Stomach (tissue), 8 donors: ENCODE measurements at regions not wholly inside any gene's neighbourhood (a gene's known extent, or its start where the extent isn't known, plus 50 kb on each side); places are given as distances from the start of the nearest gene placed in this dataset.
A peak's percentile ranks its signal among the peaks of the same experiment; 100 is the strongest.

Source experiments
- DNase-seq, 2 donors: peaks; one replicate each; pipeline versions ENCODE4 v3.0.0 to v3.0.0-alpha.2; 2013 to 2019
- H3K27ac ChIP-seq, 5 donors: fragments of 200-600 bp in 4 of 5; sonication (generic) in 4 of 5; one replicate each; pipeline ENCODE4 v1.5.1; 2013 to 2019; ENCODE audit warnings: mild to moderate bottlenecking in 1 of 5, moderate library complexity in 1 of 5
- H3K27me3 ChIP-seq, 3 donors: fragments of 200-600 bp; sonication (generic); one replicate each; pipeline ENCODE4 v1.5.1; 2017 to 2019; ENCODE audit warnings: mixed run types in 1 of 3
- H3K36me3 ChIP-seq, 4 donors: fragments of 200-600 bp; sonication (generic); 1 replicate in 3 of 4; 2 replicates in 1 of 4; pipeline ENCODE4 v1.5.1; 2016 to 2019
- H3K4me1 ChIP-seq, 4 donors: fragments of 200-600 bp; sonication (generic); one replicate each; pipeline ENCODE4 v1.5.1; 2016 to 2019
- H3K4me3 ChIP-seq, 4 donors: fragments of 200-600 bp; sonication (generic) in 3 of 4; one replicate each; pipeline ENCODE4 v1.5.1; 2016 to 2019; ENCODE audit warnings: mild to moderate bottlenecking in 1 of 4
- H3K9me3 ChIP-seq, 4 donors: fragments of 200-600 bp; sonication (generic); one replicate each; pipeline ENCODE4 v1.5.1; 2016 to 2019
- CTCF ChIP-seq, 7 experiments: fragments of 450-650 bp in 4 of 7; fragments of 200-600 bp in 3 of 7; sonication (generic) in 3 of 7; IDR thresholded peaks; one replicate each; pipeline ENCODE4 v1.5.1; 2016 to 2019; ENCODE audit warnings: antibody characterized with exemption in 7 of 7, control low read depth in 2 of 7, mild to moderate bottlenecking in 1 of 7
- EP300 ChIP-seq: sonication (generic); formaldehyde crosslinking; IDR thresholded peaks from one replicate; pipeline ENCODE4 v1.6.1; 2017; ENCODE audit warnings: antibody characterized with exemption
- POLR2A ChIP-seq, 4 donors: fragments of 450-650 bp; IDR thresholded peaks; one replicate each; pipeline ENCODE4 v1.6.1; 2016; ENCODE audit warnings: antibody characterized with exemption in 4 of 4, control low read depth in 2 of 4, mild to moderate bottlenecking in 1 of 4, moderate library complexity in 1 of 4
- POLR2AphosphoS5 ChIP-seq, 3 donors: sonication (generic); formaldehyde crosslinking; IDR thresholded peaks; one replicate each; pipeline ENCODE4 v1.6.1; 2016; ENCODE audit warnings: antibody characterized with exemption in 3 of 3
- WGBS, 5 donors: extraction: QIAGEN DNeasy Blood & Tissue Kit in 3 of 5; methylation state at CpG; one replicate each; pipeline versions ENCODE4 v1.1.5 to v1.1.7; 2013 to 2018; 5-methylcytosine and 5-hydroxymethylcytosine counted together
- intact Hi-C: fragments of 100-400 bp; cut with DNase I; formaldehyde crosslinking; loops from one replicate; pipeline ENCODE4 v1.15.1; 2023; ENCODE audit warnings: low total_unique reads
- donor health status: healthy with polysubstance abuse.
- donor health status: Bipolar disorder and iron deficiency.
- donor health status: healthy.

GRCh38 chr1:220368352-220369265 lies 96.4 kb upstream of the RAB3GAP2 start:
- H3K36me3 ChIP-seq, result no peaks in the 10 kb centered on the region
- H3K27me3 ChIP-seq, result no peaks in the 10 kb centered on the region
- no peak for TF ChIP-seq EP300
- no peak for TF ChIP-seq POLR2A (IDR thresholded peaks at IDR 0.05)
- TF ChIP-seq CTCF (IDR thresholded peaks at IDR 0.05), result no peak
- TF ChIP-seq POLR2AphosphoS5 (IDR thresholded peaks at IDR 0.05), result no peak
- peak in 1 of 2 donors; percentile 69 for DNase-seq
- no peaks in the 10 kb centered on the region for H3K4me1 ChIP-seq
- no peaks in the 10 kb centered on the region for H3K9me3 ChIP-seq
- H3K27ac ChIP-seq, result no peak overlapping the region
- no peak overlapping the region for H3K4me3 ChIP-seq
- intact Hi-C loops, result no loop called here
- WGBS, 5 donors, result 44 to 58% (median 51%) methylated on average over 7 of the region's 7 CpGs

DNA sequence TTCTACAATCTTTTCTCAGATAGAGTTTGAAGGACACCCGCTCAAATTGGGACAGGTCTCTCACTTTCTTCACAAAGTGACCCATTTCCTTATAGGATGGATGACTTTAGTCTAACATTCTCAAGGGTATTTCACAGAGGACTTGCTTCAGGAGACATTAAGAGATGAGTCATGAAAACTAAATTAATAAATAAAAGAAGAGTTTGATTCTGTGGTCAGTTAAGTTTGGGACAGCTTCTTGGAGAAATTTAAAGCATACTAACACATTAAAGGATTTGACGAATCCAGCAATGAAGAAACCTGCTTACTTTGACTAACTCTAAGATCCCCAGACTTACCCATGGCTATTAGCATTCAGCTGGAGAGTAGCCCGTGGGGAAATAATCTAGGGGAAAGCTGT lies 95.6 kb upstream of the RAB3GAP2 start:
- TF ChIP-seq CTCF (IDR thresholded peaks at IDR 0.05) (no peak), POLR2A (IDR thresholded peaks at IDR 0.05) (no peak), POLR2AphosphoS5 (IDR thresholded peaks at IDR 0.05) (no peak), EP300 (no peak)
- 82 to 86% (median 85%) methylated on average over 3 of the region's 3 CpGs for WGBS, 5 donors
- no peaks in the 10 kb centered on the region for H3K27me3 ChIP-seq
- no peaks in the 10 kb centered on the region for H3K9me3 ChIP-seq
- no peak overlapping the region for H3K4me3 ChIP-seq
- DNase-seq, result no peak
- no peaks in the 10 kb centered on the region for H3K36me3 ChIP-seq
- no peak overlapping the region for H3K27ac ChIP-seq
- intact Hi-C loops, result no loop called here
- no peaks in the 10 kb centered on the region for H3K4me1 ChIP-seq

GRCh38 chr1:220366269-220366668 lies 94.0 kb upstream of the RAB3GAP2 start:
- Histone ChIP-seq H3K9me3 (no peaks in the 10 kb centered on the region), H3K4me3 (no peak overlapping the region), H3K36me3 (no peaks in the 10 kb centered on the region), H3K4me1 (no peaks in the 10 kb centered on the region), H3K27me3 (no peaks in the 10 kb centered on the region), H3K27ac (no peak overlapping the region)
- intact Hi-C loops, result no loop called here
- no peak for DNase-seq
- TF ChIP-seq CTCF (IDR thresholded peaks at IDR 0.05) (no peak), EP300 (no peak), POLR2AphosphoS5 (IDR thresholded peaks at IDR 0.05) (no peak), POLR2A (IDR thresholded peaks at IDR 0.05) (no peak)
- 80 to 98% (median 86%) methylated on average over 2 of the region's 2 CpGs for WGBS, 5 donors

GRCh38 chr1:220363196-220363837 lies 91.1 kb upstream of the RAB3GAP2 start:
- Histone ChIP-seq H3K27ac (no peak overlapping the region), H3K4me1 (no peaks in the 10 kb centered on the region), H3K36me3 (no peaks in the 10 kb centered on the region), H3K9me3 (no peaks in the 10 kb centered on the region), H3K27me3 (no peaks in the 10 kb centered on the region), H3K4me3 (no peak overlapping the region)
- peak in 1 of 2 donors; percentile 24 for DNase-seq
- WGBS, 5 donors, result 43 to 65% (median 57%) methylated on average over 5 of the region's 5 CpGs
- intact Hi-C loops, result no loop called here
- TF ChIP-seq POLR2AphosphoS5 (IDR thresholded peaks at IDR 0.05) (no peak), CTCF (IDR thresholded peaks at IDR 0.05) (no peak), EP300 (no peak), POLR2A (IDR thresholded peaks at IDR 0.05) (no peak)
